Transverse colon (tissue), 4 donors: ENCODE measurements at regions not wholly inside any gene's neighbourhood (a gene's known extent, or its start where the extent isn't known, plus 50 kb on each side); places are given as distances from the start of the nearest gene placed in this dataset.

ENCODE experiments used
- DNase-seq: peaks from one replicate; pipeline ENCODE4 v3.0.0-alpha.2; 2019
- H3K27ac ChIP-seq, 4 donors: fragments of 200-600 bp; sonication (generic); 2 replicates each; pipeline ENCODE4 v1.5.1; 2016 to 2018; ENCODE audit warnings: inconsistent platforms in 4 of 4
- H3K27me3 ChIP-seq: fragments of 200-600 bp; sonication (generic); 2 replicates; pipeline ENCODE4 v1.5.1; 2017; ENCODE audit warnings: inconsistent platforms
- H3K36me3 ChIP-seq, 4 donors: fragments of 200-600 bp; sonication (generic); 2 replicates each; pipeline ENCODE4 v1.5.1; 2017 to 2019; ENCODE audit warnings: inconsistent platforms in 4 of 4
- H3K4me1 ChIP-seq, 4 donors: fragments of 200-600 bp; sonication (generic); 2 replicates each; pipeline ENCODE4 v1.5.1; 2017 to 2020; ENCODE audit warnings: inconsistent platforms in 4 of 4
- H3K4me3 ChIP-seq, 4 donors: fragments of 200-600 bp; sonication (generic); 1 replicate in 1 of 4; 2 replicates in 3 of 4; pipeline versions ENCODE4 v1.5.1 to v1.6.1; 2017 to 2019; ENCODE audit warnings: inconsistent platforms in 4 of 4
- H3K9me3 ChIP-seq, 2 donors: fragments of 200-600 bp; sonication (generic); 2 replicates each; pipeline ENCODE4 v1.5.1; 2017 to 2019; ENCODE audit warnings: inconsistent platforms in 2 of 2
- EP300 ChIP-seq: sonication (generic); formaldehyde crosslinking; IDR thresholded peaks from one replicate; pipeline ENCODE4 v1.6.1; 2017; ENCODE audit warnings: antibody characterized with exemption, low read depth
- POLR2A ChIP-seq: fragments of 450-650 bp; IDR thresholded peaks from one replicate; pipeline ENCODE4 v1.6.1; 2016; ENCODE audit warnings: antibody characterized with exemption, mild to moderate bottlenecking, moderate library complexity
- POLR2AphosphoS5 ChIP-seq, 3 donors: sonication (generic); formaldehyde crosslinking; IDR thresholded peaks; one replicate each; pipeline ENCODE4 v1.6.1; 2016; ENCODE audit warnings: antibody characterized with exemption in 3 of 3
- WGBS, 2 donors: methylation state at CpG; one replicate each; pipeline ENCODE4 v1.1.5; 2018; ENCODE audit warnings: low coverage in 1 of 2; 5-methylcytosine and 5-hydroxymethylcytosine counted together
- in situ Hi-C, 4 donors: fragments of 200-750 bp; cut with MboI; loops; one replicate each; pipeline versions ENCODE4 v1.15.0 to v1.15.1; 2017; ENCODE audit warnings: low sequenced_read_pairs in 3 of 4, low pct_ligation_motif_present in 1 of 4, low pct_unique_long_range_greater_than_20kb in 1 of 4
- intact Hi-C: fragments of 100-400 bp; cut with DNase I; formaldehyde crosslinking; loops from one replicate; pipeline ENCODE4 v1.15.1; 2023; ENCODE audit warnings: low total_unique reads
- TF ChIP-seq, protein P1 (sequence below), 5 experiments: fragments of 200-600 bp in 3 of 5; fragments of 450-650 bp in 2 of 5; sonication (generic) in 3 of 5; IDR thresholded peaks; 1 replicate in 2 of 5; 2 replicates in 3 of 5; pipeline ENCODE4 v1.5.1; 2016 to 2017; ENCODE audit warnings: antibody characterized with exemption in 5 of 5, inconsistent platforms in 3 of 5, mild to moderate bottlenecking in 2 of 5, moderate library complexity in 1 of 5

DNA sequence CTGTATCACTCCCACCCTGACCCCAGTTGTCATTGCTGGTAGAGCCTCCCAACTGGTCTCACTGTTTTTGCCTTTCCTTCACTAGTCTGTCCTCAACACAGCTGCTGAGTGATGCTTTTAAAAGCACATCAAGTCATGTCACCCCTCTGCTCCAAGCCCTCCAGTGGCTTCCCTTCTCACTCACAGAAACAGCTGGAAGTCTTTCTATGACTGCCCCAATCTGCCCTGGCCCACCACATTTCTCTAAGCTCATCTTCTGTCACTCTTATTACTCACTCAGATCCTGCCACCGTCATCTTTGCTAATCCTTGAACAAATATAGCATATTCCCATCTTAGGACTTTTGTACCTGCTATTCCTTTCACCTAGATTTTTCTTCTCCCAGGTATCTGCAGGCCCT, 242.6 kb upstream of the RBBP8 start:
- no peaks in the 10 kb centered on the region for H3K36me3 ChIP-seq
- 47 to 50% methylated on average over 1 of the region's 1 CpG for WGBS, 2 donors
- intact Hi-C loops: loop anchor here (10.0 kb wide), 1 partner anchor 526 kb away; the partner anchor contains the start of gene GATA6
- H3K4me1 ChIP-seq: peaks cover 0 to under 1% (median 0%) of the 10 kb centered on the region in 4 donors
- H3K27me3 ChIP-seq: no peaks in the 10 kb centered on the region
- no peaks in the 10 kb centered on the region for H3K9me3 ChIP-seq
- in situ Hi-C loops: loop anchor here in 1 of 4 donors (25.0 kb wide), 1 partner anchor 528 kb away; the partner anchor contains the start of gene GATA6
- no peak for DNase-seq
- H3K27ac ChIP-seq: no peak overlapping the region
- no peak overlapping the region for H3K4me3 ChIP-seq
- TF ChIP-seq EP300 (no peak), POLR2AphosphoS5 (IDR thresholded peaks at IDR 0.05) (no peak)

DNA sequence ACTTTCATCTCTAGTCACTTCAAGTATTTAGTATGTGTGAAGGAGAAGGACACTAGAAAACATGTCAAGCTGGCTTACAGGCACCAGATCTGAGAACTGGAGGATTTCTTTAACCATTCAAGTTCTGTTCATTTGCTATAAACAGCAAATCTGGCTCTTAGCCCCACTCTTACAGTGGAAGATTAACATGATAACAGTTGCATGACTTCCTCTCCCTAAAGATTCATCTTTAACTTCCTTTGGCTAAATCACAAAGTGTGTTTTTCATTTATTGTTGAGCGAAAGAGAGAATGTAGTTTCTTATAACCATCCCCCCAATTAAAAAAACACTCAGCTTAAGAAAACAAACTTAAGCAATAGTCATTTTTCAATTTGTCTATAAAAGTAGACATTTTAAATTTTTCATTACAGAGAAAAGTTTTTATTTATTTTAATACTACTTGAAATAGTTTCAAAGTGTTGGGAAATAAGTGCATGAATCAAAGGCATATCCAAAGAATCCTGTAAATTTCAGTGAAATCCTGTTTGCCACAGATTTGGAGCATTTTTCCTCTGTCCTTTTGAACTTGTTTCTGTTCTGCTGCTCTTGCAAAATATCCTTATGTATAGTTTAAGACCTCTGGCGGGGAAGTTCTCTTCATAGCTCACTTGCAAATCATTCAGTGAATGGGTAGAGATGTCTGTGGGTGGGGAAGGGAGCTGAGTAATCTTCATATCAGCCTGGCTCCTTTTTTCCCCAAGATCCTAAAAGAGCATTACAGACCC, 241.0 kb upstream of the RBBP8 start:
- in situ Hi-C loops (loop anchor here in 1 of 4 donors (25.0 kb wide), 1 partner anchor 530 kb away; the partner anchor contains the start of gene GATA6), intact Hi-C loops (loop anchor here (10.0 kb wide), 1 partner anchor 527 kb away; the partner anchor contains the start of gene GATA6)
- Histone ChIP-seq H3K9me3 (no peaks in the 10 kb centered on the region), H3K27ac (no peak overlapping the region), H3K36me3 (no peaks in the 10 kb centered on the region), H3K27me3 (no peaks in the 10 kb centered on the region), H3K4me3 (no peak overlapping the region), H3K4me1 (peaks cover 0 to 3% (median 0%) of the 10 kb centered on the region in 4 donors)
- TF ChIP-seq POLR2AphosphoS5 (IDR thresholded peaks at IDR 0.05) (no peak), POLR2A (no peak), EP300 (no peak)
- TF ChIP-seq, protein P1, sequence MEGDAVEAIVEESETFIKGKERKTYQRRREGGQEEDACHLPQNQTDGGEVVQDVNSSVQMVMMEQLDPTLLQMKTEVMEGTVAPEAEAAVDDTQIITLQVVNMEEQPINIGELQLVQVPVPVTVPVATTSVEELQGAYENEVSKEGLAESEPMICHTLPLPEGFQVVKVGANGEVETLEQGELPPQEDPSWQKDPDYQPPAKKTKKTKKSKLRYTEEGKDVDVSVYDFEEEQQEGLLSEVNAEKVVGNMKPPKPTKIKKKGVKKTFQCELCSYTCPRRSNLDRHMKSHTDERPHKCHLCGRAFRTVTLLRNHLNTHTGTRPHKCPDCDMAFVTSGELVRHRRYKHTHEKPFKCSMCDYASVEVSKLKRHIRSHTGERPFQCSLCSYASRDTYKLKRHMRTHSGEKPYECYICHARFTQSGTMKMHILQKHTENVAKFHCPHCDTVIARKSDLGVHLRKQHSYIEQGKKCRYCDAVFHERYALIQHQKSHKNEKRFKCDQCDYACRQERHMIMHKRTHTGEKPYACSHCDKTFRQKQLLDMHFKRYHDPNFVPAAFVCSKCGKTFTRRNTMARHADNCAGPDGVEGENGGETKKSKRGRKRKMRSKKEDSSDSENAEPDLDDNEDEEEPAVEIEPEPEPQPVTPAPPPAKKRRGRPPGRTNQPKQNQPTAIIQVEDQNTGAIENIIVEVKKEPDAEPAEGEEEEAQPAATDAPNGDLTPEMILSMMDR (IDR thresholded peaks at IDR 0.05): no peak
- no peak for DNase-seq
- WGBS, 2 donors: 54 to 78% methylated on average over 2 of the region's 2 CpGs

DNA sequence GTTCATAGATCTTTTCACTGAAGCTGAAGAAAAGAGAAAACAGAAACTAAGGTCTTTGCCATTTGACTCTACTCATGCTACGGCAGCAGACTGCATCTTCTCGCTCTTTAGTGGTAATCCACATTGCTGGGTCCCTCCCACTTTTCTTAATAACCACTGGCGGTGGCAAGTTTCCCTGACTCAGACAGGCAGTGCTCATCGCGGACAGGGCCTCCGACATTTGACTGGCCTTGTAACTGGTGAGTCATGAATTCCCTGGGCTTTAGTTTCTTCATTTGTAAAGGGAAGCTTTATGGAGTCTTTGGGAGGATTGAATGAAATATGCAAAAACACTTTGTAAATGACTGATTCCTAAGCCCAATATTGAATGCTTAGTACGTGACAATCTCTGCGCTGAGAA, 238.2 kb upstream of the RBBP8 start:
- H3K27me3 ChIP-seq: no peaks in the 10 kb centered on the region
- intact Hi-C loops (loop anchor here (10.0 kb wide), 1 partner anchor 530 kb away; the partner anchor contains the start of gene GATA6), in situ Hi-C loops (loop anchor here in 1 of 4 donors (25.0 kb wide), 1 partner anchor 533 kb away; the partner anchor contains the start of gene GATA6)
- no peaks in the 10 kb centered on the region for H3K36me3 ChIP-seq
- no peak overlapping the region for H3K27ac ChIP-seq
- peaks cover 0 to 3% (median 0%) of the 10 kb centered on the region in 4 donors for H3K4me1 ChIP-seq
- WGBS, 2 donors: 74 to 80% methylated on average over 8 of the region's 8 CpGs
- TF ChIP-seq, protein P1 (IDR thresholded peaks at IDR 0.05): no peak
- TF ChIP-seq POLR2A (no peak), EP300 (no peak), POLR2AphosphoS5 (IDR thresholded peaks at IDR 0.05) (no peak)
- DNase-seq: no peak
- no peak overlapping the region for H3K4me3 ChIP-seq
- H3K9me3 ChIP-seq: no peaks in the 10 kb centered on the region

DNA sequence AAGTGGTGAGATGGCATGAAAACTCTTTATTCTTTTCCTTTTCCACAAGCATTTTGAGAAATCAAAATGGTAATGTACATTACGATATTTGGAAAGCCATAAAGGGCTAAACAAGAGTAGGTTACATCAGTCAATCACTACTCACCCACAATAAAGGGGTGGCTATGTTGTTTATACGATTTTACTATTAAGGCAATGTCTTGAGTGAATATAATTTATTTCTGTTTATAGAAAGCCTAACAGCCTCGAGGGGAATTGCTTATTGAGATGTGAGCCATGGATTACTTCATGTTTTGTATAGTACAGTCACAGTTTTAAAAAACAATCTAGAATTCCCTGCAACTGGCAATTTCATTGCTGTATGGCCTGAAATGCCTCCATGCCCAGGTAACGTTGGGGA, 237.5 kb upstream of the RBBP8 start:
- H3K4me1 ChIP-seq: peaks cover 0 to 3% (median 0%) of the 10 kb centered on the region in 4 donors
- intact Hi-C loops: loop anchor here (10.0 kb wide), 1 partner anchor 531 kb away; the partner anchor contains the start of gene GATA6
- in situ Hi-C loops: loop anchor here in 1 of 4 donors (25.0 kb wide), 1 partner anchor 533 kb away; the partner anchor contains the start of gene GATA6
- H3K27me3 ChIP-seq: no peaks in the 10 kb centered on the region
- no peaks in the 10 kb centered on the region for H3K9me3 ChIP-seq
- H3K4me3 ChIP-seq: no peak overlapping the region
- no peak for DNase-seq
- WGBS, 2 donors: 44 to 72% methylated on average over 3 to 4 of the region's 4 CpGs
- H3K36me3 ChIP-seq: no peaks in the 10 kb centered on the region
- no peak overlapping the region for H3K27ac ChIP-seq
- TF ChIP-seq POLR2AphosphoS5 (IDR thresholded peaks at IDR 0.05): no peak
- TF ChIP-seq, protein P1 (IDR thresholded peaks at IDR 0.05): no peak
- no peak for TF ChIP-seq POLR2A
- no peak for TF ChIP-seq EP300
